HG02981 (cell line): ENCODE measurements at regions not wholly inside any gene's neighbourhood (a gene's known extent, or its start where the extent isn't known, plus 50 kb on each side); places are given as distances from the start of the nearest gene placed in this dataset.

ENCODE experiments used
- ATAC-seq: cut with Tn5 transposase; IDR thresholded peaks from one replicate; pipeline ENCODE4 v1.9.1; 2021; ENCODE audit warnings: mild to moderate bottlenecking, moderate library complexity; ENCODE audit not compliant: unreplicated experiment

- no peak for ATAC-seq
These were observed 151.0 kb upstream of the LMO3 start for GRCh38 chr12:16756833-16757555.

GRCh38 chr12:16730772-16731171 is 124.8 kb upstream of the LMO3 start:
- no peak for ATAC-seq

GRCh38 chr12:16726879-16727278 is 120.9 kb upstream of the LMO3 start:
- ATAC-seq = no peak

DNA sequence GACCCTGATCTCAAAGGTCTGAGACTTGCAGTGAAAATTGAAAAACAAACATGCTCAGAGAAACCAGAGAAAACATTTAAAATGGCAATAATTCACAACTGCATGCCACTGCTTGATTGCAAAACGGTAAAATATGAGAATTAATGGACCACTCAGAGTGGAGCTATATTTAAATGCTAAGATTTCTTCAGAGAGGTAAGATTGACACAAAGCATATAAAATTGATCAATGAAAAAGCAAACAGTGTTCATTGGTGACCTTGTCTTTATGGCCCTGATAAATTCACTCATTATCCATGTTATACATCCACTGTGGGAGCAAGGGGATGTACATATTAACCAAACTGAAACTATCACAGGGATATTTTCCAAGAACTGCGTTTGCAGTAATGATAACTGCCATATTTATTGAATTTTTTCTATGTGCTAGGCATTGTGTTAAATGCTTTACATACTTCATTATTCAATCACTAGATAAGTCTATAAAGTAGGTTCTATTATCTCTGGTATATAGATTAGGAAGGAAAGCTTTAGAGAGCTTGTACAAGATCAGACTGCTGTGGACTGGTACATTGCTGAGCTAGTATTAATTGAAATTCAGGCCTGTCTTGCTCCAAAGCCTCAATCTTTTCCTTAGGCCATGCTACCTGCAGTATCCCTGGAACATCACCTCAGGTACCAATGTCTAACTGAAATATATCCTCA is 113.9 kb upstream of the LMO3 start:
- no peak for ATAC-seq

GRCh38 chr12:16716928-16717327 is 111.0 kb upstream of the LMO3 start:
- ATAC-seq = no peak

GRCh38 chr12:16692099-16692498 is 86.1 kb upstream of the LMO3 start:
- no peak for ATAC-seq

GRCh38 chr12:16691624-16692023 is 85.7 kb upstream of the LMO3 start:
- ATAC-seq = no peak

DNA sequence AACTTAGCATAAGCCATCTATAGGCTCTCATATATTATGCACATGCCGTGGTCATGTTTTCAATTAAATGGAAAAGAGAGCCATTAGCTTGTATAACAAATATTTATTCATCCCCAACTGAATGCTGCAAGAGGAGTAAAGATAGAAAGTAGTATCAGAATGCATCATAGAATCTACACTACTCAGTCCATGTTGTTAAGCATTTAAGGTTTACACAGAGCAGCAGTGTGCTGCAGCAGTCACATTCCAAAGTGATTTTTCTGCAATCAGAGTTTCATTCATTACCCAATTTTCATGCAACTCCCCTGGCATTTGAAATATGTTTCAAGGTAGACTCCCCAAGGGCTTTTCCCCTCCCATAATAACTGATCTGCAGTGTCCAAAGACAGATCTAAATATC is 82.2 kb upstream of the LMO3 start:
- no peak for ATAC-seq

DNA sequence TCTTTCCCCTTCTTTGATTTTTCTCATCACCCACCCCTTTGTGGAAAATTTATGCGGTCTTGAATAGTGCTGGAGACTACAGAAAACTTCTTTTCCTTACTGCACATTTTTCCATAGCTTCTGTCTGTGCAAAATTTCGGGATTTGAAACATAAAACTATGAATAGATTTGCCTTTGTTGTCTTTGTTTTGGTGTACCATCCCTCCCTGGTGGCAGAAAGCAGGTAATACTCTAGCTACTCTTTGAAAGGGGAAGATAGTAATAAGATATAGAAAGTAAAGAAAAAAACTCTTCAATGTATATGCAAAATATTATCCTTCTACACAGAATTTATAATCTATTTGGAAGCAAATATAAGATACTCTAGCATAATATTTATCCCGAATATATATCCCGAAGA is 79.1 kb upstream of the LMO3 start:
- ATAC-seq = no peak

GRCh38 chr12:16681196-16681595 is 75.2 kb upstream of the LMO3 start:
- no peak for ATAC-seq

- no peak for ATAC-seq
These were observed 69.5 kb upstream of the LMO3 start for GRCh38 chr12:16675438-16675837.

GRCh38 chr12:16674885-16675284 is 68.9 kb upstream of the LMO3 start:
- no peak for ATAC-seq

DNA sequence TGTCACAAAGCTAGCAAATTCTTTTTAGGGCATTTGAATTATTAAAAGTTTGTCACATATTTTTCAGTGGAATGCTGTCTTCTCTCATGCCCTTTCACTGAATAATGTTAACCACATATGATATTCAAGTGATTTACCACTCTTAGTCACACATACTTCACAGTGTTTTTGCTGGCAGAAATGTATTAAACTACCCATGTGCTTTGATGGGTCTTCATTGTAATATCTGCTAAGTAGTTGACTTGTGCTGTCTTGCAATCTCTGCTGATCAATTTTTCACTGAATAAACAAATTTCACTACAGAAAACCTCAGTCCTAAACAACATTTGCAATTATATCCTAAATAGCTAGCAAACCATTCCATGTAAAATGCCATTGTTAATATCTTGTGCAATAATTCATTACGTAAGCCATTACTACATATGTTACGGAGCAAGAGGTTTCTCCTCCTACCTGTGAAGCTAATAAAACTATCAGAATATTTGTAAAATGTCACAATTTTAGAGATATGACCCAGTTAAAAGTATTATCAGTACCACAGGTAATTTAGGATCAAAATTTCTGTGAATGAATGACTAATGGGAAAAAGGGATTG is 64.6 kb upstream of the LMO3 start:
- ATAC-seq = no peak

GRCh38 chr12:16669756-16670155 is 63.8 kb upstream of the LMO3 start:
- ATAC-seq = no peak

DNA sequence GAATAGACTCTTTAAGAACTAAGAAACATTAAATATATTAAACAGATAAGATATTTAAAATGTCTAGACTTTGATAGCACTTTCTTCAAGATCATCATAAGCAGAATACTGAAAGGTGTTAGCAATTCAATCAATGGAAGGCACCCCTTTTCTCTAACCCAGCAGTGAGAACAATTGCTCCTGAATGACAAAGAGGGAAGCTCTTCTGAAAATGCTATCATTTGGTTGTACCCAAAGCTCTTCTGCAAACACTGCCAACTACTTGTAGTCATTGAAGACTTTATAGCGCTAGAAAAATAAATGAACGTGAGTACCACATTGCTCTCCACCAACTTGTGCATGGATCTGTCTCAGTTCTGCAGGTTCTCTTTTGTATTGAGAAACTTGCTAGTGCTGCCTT is 62.2 kb upstream of the LMO3 start:
- ATAC-seq = no peak

- ATAC-seq = no peak
These were observed 52.7 kb upstream of the LMO3 start for GRCh38 chr12:16658699-16659098.
